HCT116 (cell line): ENCODE measurements at regions not wholly inside any gene's neighbourhood (a gene's known extent, or its start where the extent isn't known, plus 50 kb on each side); places are given as distances from the start of the nearest gene placed in this dataset.
A peak's percentile ranks its signal among the peaks of the same experiment; 100 is the strongest.

Experiments used
- ATAC-seq: fragments of 200-7000 bp; cut with Tn5 transposase; 2 replicates; pipeline ENCODE4 v1.9.1; 2020; ENCODE audit warnings: mild to moderate bottlenecking, moderate library complexity
- BruUV-seq: library from RNA; stranded (reverse); fragments of 400-500 nt; replicated peaks from 2 replicates; lab custom pipeline; 2021; lab: Mats Ljungman, UMichigan
- CTCF ChIA-PET: fragments of 300-600 bp; sonication (Branson Sonifier 250); formaldehyde crosslinking; loops from one replicate; lab custom pipeline; 2021; ENCODE audit warnings: antibody characterized with exemption; lab: Charles Lee
- POLR2A ChIA-PET: fragments of 300-600, 350-600 bp; sonication (Branson Sonifier 250); formaldehyde crosslinking; loops from one replicate; lab custom pipeline; 2021; ENCODE audit warnings: antibody characterized with exemption; lab: Charles Lee
- RAD21 ChIA-PET, 2 experiments: fragments of 300-600 bp; sonication (Branson Sonifier 250); formaldehyde crosslinking; loops; one replicate each; lab custom pipeline; 2023; ENCODE audit warnings: low total read pairs in 2 of 2; ENCODE audit not compliant: uncharacterized antibody in 2 of 2, unreplicated experiment in 2 of 2, low non-redundant PET in 1 of 2; lab: Charles Lee
- DNase-seq: peaks from one replicate; pipeline ENCODE4 v3.0.0-alpha.2; 2010; ENCODE audit warnings: low read depth, low spot score
- H2AFZ ChIP-seq: fragments of 200-600 bp; shearing (Covaris generic), sonication (generic); 2 replicates; pipeline ENCODE4 v1.6.1; 2017; ENCODE audit warnings: low read depth, mixed run types, mixed read lengths, antibody characterized with exemption, low read length; ENCODE audit not compliant: poor library complexity, severe bottlenecking
- H3K27ac ChIP-seq: 2 replicates; pipeline ENCODE4 v1.5.1; 2012; ENCODE audit warnings: low read depth, low read length
- H3K27me3 ChIP-seq: fragments of 200-600 bp; sonication (generic); 2 replicates; pipeline ENCODE4 v1.6.1; 2016; ENCODE audit warnings: mixed run types, low read length, mixed read lengths; ENCODE audit not compliant: insufficient read depth
- H3K36me3 ChIP-seq, 2 experiments: fragments of 200-500 bp in 1 of 2; fragments of 200-600 bp in 1 of 2; sonication (Bioruptor generic) in 1 of 2; sonication (generic) in 1 of 2; 2 replicates each; pipeline versions ENCODE4 v1.5.1 to v1.6.1; 2014 to 2016; ENCODE audit warnings: low read length in 2 of 2, inconsistent platforms in 1 of 2, mixed read lengths in 1 of 2, mixed run types in 1 of 2; ENCODE audit not compliant: insufficient read depth in 2 of 2, control insufficient read depth in 1 of 2
- H3K4me1 ChIP-seq, 2 experiments: fragments of 200-600 bp in 1 of 2; sonication (generic) in 1 of 2; 2 replicates each; pipeline versions ENCODE4 v1.5.1 to v1.6.1; 2012 to 2017; ENCODE audit warnings: low read length in 2 of 2, inconsistent platforms in 1 of 2, mild to moderate bottlenecking in 1 of 2, mixed read lengths in 1 of 2, mixed run types in 1 of 2, moderate library complexity in 1 of 2; ENCODE audit not compliant: insufficient read depth in 2 of 2, control insufficient read depth in 1 of 2
- H3K4me2 ChIP-seq: fragments of 200-600 bp; sonication (generic); 2 replicates; pipeline ENCODE4 v1.6.1; 2017; ENCODE audit warnings: mixed run types, low read length, mixed read lengths
- H3K4me3 ChIP-seq, 2 experiments: fragments of 200-600 bp in 1 of 2; sonication (generic) in 1 of 2; replicated peaks in 1 of 2; 2 replicates each; pipeline ENCODE4 v1.5.1; 2011 to 2016; ENCODE audit warnings: low read length in 2 of 2, control low read depth in 1 of 2, low read depth in 1 of 2, mild to moderate bottlenecking in 1 of 2, mixed read lengths in 1 of 2, mixed run types in 1 of 2
- H3K79me2 ChIP-seq: fragments of 200-600 bp; sonication (generic); 2 replicates; pipeline ENCODE4 v1.6.1; 2017; ENCODE audit warnings: mild to moderate bottlenecking, mixed run types, low read length, moderate library complexity, mixed read lengths; ENCODE audit not compliant: insufficient read depth
- H3K9ac ChIP-seq: fragments of 200-600 bp; sonication (generic); 2 replicates; pipeline ENCODE4 v1.6.1; 2016; ENCODE audit warnings: low read length, mixed read lengths
- H3K9me2 ChIP-seq: fragments of 200-600 bp; sonication (generic), shearing (Covaris generic); 2 replicates; pipeline ENCODE4 v1.6.1; 2017; ENCODE audit warnings: mixed run types, mild to moderate bottlenecking, moderate library complexity; ENCODE audit not compliant: insufficient read depth
- H3K9me3 ChIP-seq, 2 experiments: fragments of 200-500 bp in 1 of 2; fragments of 200-600 bp in 1 of 2; sonication (Bioruptor generic) in 1 of 2; sonication (generic) in 1 of 2; 2 replicates each; pipeline ENCODE4 v1.6.1; 2014 to 2017; ENCODE audit warnings: low read length in 2 of 2, mixed read lengths in 2 of 2, inconsistent platforms in 1 of 2, low read depth in 1 of 2, mild to moderate bottlenecking in 1 of 2, mixed run types in 1 of 2, moderate library complexity in 1 of 2; ENCODE audit not compliant: control insufficient read depth in 1 of 2, insufficient read depth in 1 of 2
- H4K20me1 ChIP-seq: fragments of 200-600 bp; sonication (generic), shearing (Covaris generic); 2 replicates; pipeline ENCODE4 v1.6.1; 2017; ENCODE audit warnings: mixed run types, mild to moderate bottlenecking, moderate library complexity; ENCODE audit not compliant: insufficient read depth
- CBX3 ChIP-seq: IDR thresholded peaks from 2 replicates; pipeline ENCODE4 v1.6.1; 2012; ENCODE audit warnings: low read depth
- CEBPB ChIP-seq: IDR thresholded peaks from 2 replicates; pipeline ENCODE4 v1.6.1; 2012; ENCODE audit warnings: low read depth
- EZH2 ChIP-seq: fragments of 200-600 bp; sonication (generic); IDR thresholded peaks from 2 replicates; pipeline ENCODE4 v1.6.1; 2017; ENCODE audit warnings: antibody characterized with exemption, mixed run types
- EZH2phosphoT487 ChIP-seq: fragments of 200-600 bp; IDR thresholded peaks from 2 replicates; pipeline ENCODE4 v1.6.1; 2018; ENCODE audit warnings: antibody characterized with exemption, borderline replicate concordance
- FOSL1 ChIP-seq: IDR thresholded peaks from 2 replicates; pipeline ENCODE4 v1.6.1; 2012; ENCODE audit warnings: low read depth
- MAX ChIP-seq: IDR thresholded peaks from 2 replicates; pipeline ENCODE4 v1.6.1; 2012
- SP1 ChIP-seq: IDR thresholded peaks from 2 replicates; pipeline ENCODE4 v1.6.1; 2012; ENCODE audit warnings: low read depth
- TCF7L2 ChIP-seq: IDR thresholded peaks from 2 replicates; pipeline ENCODE4 v1.7.0; 2011; ENCODE audit warnings: borderline replicate concordance, inconsistent platforms; ENCODE audit not compliant: insufficient read depth, insufficient read length; ENCODE audit errors: extremely low read depth
- intact Hi-C: fragments of 100-400 bp; cut with micrococcal nuclease; formaldehyde crosslinking; loops from 2 replicates; pipeline ENCODE4 v1.10.0; 2022
- TF ChIP-seq, protein P1 (sequence below): IDR thresholded peaks from 2 replicates; pipeline ENCODE4 v1.6.1; 2012; ENCODE audit warnings: low read depth
- TF ChIP-seq, protein P2 (sequence below): IDR thresholded peaks from 2 replicates; pipeline ENCODE4 v1.6.1; 2011; ENCODE audit warnings: mild to moderate bottlenecking, low read length, moderate library complexity; ENCODE audit not compliant: insufficient replicate concordance; ENCODE audit errors: extremely low read depth
- TF ChIP-seq, protein P3 (sequence below), 3 experiments: fragments of 200-600 bp in 1 of 3; sonication (generic) in 1 of 3; IDR thresholded peaks in 2 of 3; conservative IDR thresholded peaks in 1 of 3; 2 replicates each; pipeline ENCODE4 v1.5.1; 2012 to 2017; ENCODE audit warnings: low read depth in 2 of 3, low read length in 2 of 3, antibody characterized with exemption in 1 of 3, borderline replicate concordance in 1 of 3, control low read depth in 1 of 3, mild to moderate bottlenecking in 1 of 3, mixed read lengths in 1 of 3, mixed run types in 1 of 3, moderate library complexity in 1 of 3; ENCODE audit not compliant: insufficient read depth in 1 of 3

DNA sequence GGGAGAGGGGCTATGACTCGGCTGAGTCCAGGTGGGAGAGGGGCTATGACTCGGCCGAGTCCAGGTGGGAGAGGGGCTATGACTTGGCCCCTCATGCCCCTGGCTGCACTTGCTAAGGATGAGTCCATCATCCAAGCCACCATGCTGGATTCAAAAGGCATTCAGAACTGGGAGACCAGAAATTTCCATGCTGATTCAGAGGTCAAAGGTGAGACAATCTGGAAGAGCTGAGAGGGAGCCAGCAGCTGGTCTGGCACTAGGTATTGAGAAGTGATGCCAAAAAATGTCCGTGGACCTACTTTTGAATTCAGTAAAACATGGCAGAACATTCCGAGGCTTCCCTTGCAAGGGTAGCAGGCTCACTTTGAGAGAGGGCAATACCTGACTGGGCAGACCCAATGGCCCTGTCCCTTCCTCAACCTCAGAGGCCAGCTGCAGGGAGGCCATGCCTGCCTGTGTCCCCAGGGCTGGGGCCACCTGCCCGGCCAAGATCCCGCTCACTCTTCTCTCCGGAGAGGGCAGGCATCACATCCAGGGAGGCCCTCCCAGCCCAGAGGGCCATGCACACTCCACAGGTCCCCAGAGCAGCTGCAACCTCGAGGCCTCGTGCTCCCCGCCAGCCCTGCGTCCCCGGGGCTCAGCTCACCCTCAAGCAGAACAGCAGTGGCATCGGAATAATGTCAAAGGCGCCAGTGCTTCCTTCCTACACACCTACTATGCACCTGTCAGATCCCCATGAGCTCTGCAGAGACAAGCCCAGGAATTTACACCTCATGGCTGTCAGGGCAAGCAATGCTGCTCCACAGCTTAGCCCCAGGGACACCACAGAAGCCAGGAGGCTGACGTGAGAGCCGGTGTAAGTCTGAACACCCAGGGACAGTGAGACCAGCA, 80.2 kb upstream of the GPC1 start:
- ATAC-seq (peak; percentile 18; the same call in 1 of the 2 replicates), DNase-seq (no peak)
- Histone ChIP-seq H3K9me2 (no peaks in the 10 kb centered on the region), H3K9ac (no peak overlapping the region), H3K4me1 (peaks cover 0 to 3% of the 10 kb centered on the region in 2 experiments; a peak in 1 of 4 replicates), H3K4me2 (no peak overlapping the region), H3K27me3 (no peaks in the 10 kb centered on the region), H3K79me2 (no peaks in the 10 kb centered on the region), H3K4me3 (no peak overlapping the region), H4K20me1 (no peaks in the 10 kb centered on the region), H3K9me3 (peaks cover 0 to 3% of the 10 kb centered on the region in 2 experiments; a peak in 2 of 4 replicates), H2AFZ (no peak overlapping the region), H3K27ac (no peak overlapping the region), H3K36me3 (no peaks in the 10 kb centered on the region)
- CTCF ChIA-PET, result no interaction called here
- POLR2A ChIA-PET, result no interaction called here
- RAD21 ChIA-PET, result no interaction called here
- intact Hi-C loops, result no loop called here
- no peak for TF ChIP-seq TCF7L2
- no peak for TF ChIP-seq MAX
- TF ChIP-seq, protein P1, sequence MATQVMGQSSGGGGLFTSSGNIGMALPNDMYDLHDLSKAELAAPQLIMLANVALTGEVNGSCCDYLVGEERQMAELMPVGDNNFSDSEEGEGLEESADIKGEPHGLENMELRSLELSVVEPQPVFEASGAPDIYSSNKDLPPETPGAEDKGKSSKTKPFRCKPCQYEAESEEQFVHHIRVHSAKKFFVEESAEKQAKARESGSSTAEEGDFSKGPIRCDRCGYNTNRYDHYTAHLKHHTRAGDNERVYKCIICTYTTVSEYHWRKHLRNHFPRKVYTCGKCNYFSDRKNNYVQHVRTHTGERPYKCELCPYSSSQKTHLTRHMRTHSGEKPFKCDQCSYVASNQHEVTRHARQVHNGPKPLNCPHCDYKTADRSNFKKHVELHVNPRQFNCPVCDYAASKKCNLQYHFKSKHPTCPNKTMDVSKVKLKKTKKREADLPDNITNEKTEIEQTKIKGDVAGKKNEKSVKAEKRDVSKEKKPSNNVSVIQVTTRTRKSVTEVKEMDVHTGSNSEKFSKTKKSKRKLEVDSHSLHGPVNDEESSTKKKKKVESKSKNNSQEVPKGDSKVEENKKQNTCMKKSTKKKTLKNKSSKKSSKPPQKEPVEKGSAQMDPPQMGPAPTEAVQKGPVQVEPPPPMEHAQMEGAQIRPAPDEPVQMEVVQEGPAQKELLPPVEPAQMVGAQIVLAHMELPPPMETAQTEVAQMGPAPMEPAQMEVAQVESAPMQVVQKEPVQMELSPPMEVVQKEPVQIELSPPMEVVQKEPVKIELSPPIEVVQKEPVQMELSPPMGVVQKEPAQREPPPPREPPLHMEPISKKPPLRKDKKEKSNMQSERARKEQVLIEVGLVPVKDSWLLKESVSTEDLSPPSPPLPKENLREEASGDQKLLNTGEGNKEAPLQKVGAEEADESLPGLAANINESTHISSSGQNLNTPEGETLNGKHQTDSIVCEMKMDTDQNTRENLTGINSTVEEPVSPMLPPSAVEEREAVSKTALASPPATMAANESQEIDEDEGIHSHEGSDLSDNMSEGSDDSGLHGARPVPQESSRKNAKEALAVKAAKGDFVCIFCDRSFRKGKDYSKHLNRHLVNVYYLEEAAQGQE, result no peak
- TF ChIP-seq FOSL1, result no peak
- no peak for TF ChIP-seq CBX3
- no peak for TF ChIP-seq EZH2
- TF ChIP-seq, protein P2, sequence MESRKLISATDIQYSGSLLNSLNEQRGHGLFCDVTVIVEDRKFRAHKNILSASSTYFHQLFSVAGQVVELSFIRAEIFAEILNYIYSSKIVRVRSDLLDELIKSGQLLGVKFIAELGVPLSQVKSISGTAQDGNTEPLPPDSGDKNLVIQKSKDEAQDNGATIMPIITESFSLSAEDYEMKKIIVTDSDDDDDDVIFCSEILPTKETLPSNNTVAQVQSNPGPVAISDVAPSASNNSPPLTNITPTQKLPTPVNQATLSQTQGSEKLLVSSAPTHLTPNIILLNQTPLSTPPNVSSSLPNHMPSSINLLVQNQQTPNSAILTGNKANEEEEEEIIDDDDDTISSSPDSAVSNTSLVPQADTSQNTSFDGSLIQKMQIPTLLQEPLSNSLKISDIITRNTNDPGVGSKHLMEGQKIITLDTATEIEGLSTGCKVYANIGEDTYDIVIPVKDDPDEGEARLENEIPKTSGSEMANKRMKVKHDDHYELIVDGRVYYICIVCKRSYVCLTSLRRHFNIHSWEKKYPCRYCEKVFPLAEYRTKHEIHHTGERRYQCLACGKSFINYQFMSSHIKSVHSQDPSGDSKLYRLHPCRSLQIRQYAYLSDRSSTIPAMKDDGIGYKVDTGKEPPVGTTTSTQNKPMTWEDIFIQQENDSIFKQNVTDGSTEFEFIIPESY, result no peak
- TF ChIP-seq CEBPB, result no peak
- TF ChIP-seq EZH2phosphoT487, result no peak
- TF ChIP-seq SP1, result no peak
- TF ChIP-seq, protein P3, sequence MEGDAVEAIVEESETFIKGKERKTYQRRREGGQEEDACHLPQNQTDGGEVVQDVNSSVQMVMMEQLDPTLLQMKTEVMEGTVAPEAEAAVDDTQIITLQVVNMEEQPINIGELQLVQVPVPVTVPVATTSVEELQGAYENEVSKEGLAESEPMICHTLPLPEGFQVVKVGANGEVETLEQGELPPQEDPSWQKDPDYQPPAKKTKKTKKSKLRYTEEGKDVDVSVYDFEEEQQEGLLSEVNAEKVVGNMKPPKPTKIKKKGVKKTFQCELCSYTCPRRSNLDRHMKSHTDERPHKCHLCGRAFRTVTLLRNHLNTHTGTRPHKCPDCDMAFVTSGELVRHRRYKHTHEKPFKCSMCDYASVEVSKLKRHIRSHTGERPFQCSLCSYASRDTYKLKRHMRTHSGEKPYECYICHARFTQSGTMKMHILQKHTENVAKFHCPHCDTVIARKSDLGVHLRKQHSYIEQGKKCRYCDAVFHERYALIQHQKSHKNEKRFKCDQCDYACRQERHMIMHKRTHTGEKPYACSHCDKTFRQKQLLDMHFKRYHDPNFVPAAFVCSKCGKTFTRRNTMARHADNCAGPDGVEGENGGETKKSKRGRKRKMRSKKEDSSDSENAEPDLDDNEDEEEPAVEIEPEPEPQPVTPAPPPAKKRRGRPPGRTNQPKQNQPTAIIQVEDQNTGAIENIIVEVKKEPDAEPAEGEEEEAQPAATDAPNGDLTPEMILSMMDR (IDR thresholded peaks at IDR 0.05 in 2 of 3, conservative IDR thresholded peaks at IDR 0.05 in 1 of 3; ENCODE audit: borderline replicate concordance in 1 of 3, insufficient read depth in 1 of 3, low read depth in 2 of 3, low read length in 2 of 3), result no peak
- no TSS peak for BruUV-seq
